HEK293T (cell line): ENCODE measurements at regions not wholly inside any gene's neighbourhood (a gene's known extent, or its start where the extent isn't known, plus 50 kb on each side); places are given as distances from the start of the nearest gene placed in this dataset.

Experiments used
- ARNT ChIP-seq: fragments of 450-650 bp; IDR thresholded peaks from 2 replicates; pipeline ENCODE4 v1.6.1; 2017; ENCODE audit warnings: mild to moderate bottlenecking
- BHLHE40 ChIP-seq: fragments of 450-650 bp; IDR thresholded peaks from 2 replicates; pipeline ENCODE4 v1.6.1; 2016; ENCODE audit warnings: mild to moderate bottlenecking, moderate library complexity, borderline replicate concordance
- L3MBTL2 ChIP-seq: fragments of 450-650 bp; conservative IDR thresholded peaks from 2 replicates; pipeline ENCODE4 v1.6.1; 2016; ENCODE audit warnings: mild to moderate bottlenecking
- NFRKB ChIP-seq: fragments of 450-650 bp; IDR thresholded peaks from 2 replicates; pipeline ENCODE4 v1.6.1; 2016; ENCODE audit warnings: mild to moderate bottlenecking, moderate library complexity
- SUZ12 ChIP-seq: fragments of 450-650 bp; IDR thresholded peaks from 2 replicates; pipeline ENCODE4 v1.6.1; 2016; ENCODE audit warnings: mild to moderate bottlenecking

DNA sequence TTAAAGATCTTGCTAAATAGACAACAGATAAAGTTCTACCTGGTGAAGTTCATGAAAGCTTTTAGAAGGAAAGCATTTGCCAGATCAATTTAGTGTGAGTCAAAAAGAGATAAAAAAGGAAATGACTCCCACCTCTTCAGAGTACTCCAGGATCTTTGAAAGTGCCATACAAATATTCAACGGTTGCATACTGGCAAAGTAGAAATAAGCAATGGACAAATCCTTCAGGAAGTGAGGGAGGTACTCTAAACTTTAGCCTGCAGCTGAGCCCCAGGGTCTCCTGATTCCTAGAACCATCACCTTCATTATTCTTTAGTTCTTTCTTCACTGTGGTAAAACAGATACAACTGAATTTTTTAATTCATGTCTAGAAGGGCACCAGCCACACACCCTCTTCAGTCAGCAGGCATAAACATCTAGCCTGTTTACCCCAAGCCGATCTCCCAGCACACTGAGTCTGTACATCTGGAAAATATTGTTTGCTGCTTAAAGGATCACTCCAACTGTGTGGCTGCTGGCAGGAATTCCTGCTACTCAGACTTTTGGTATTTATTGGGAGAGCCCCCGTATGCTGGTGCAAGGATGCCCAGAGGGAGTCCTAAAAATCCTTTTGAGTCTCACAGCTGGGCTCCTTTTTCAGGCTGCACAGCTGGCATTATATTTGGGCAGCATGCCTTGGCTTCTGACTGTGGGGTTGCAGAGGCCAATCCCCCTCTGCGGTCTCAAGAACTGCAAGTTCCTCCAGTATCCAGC, 72.3 kb upstream of the SESTD1 start:
- no peak for TF ChIP-seq NFRKB
- no peak for TF ChIP-seq SUZ12
- no peak for TF ChIP-seq L3MBTL2
- no peak for TF ChIP-seq BHLHE40
- no peak for TF ChIP-seq ARNT
